ENCODE measurements at regions not wholly inside any gene's neighbourhood (a gene's known extent, or its start where the extent isn't known, plus 50 kb on each side); places are given as distances from the start of the nearest gene placed in this dataset.

GRCh38 chr17:70535986-70536385, 366.7 kb downstream of the KCNJ2 start:
- Histone ChIP-seq H3K9me1 (ENCODE audit: control insufficient read depth, extremely low read depth, insufficient read depth, low read length) (no peaks in the 10 kb centered on the region), H3K9ac (ENCODE audit: control insufficient read depth, extremely low read depth, insufficient read depth, low read length) (no peak overlapping the region), H3K79me2 (ENCODE audit: control insufficient read depth, insufficient read depth, low read length) (no peaks in the 10 kb centered on the region), H3K27ac (ENCODE audit: control insufficient read depth, insufficient read depth, low read length) (no peak overlapping the region), H3K9me3 (ENCODE audit: control insufficient read depth, low read depth, low read length) (no peaks in the 10 kb centered on the region), H3K36me3 (ENCODE audit: control insufficient read depth in 2 of 2, extremely low read depth in 1 of 2, insufficient read depth in 2 of 2, low read length in 2 of 2) (no peaks in the 10 kb centered on the region), H3K4me3 (ENCODE audit: control insufficient read depth in 2 of 3, extremely low read depth in 1 of 3, insufficient read depth in 2 of 3, low read depth in 1 of 3, low read length in 3 of 3) (no peak overlapping the region), H3K4me2 (ENCODE audit: control insufficient read depth, extremely low read depth, insufficient read depth, low read depth, low read length) (no peak overlapping the region), H3K4me1 (ENCODE audit: control insufficient read depth, extremely low read depth, insufficient read depth, low read length) (no peaks in the 10 kb centered on the region), H4K20me1 (ENCODE audit: control insufficient read depth, extremely low read depth, insufficient read depth, low read length) (no peaks in the 10 kb centered on the region), H2AFZ (ENCODE audit: control insufficient read depth, low read length) (no peak overlapping the region), H3K27me3 (ENCODE audit: control insufficient read depth, extremely low read depth, insufficient read depth, low read length) (no peaks in the 10 kb centered on the region)
- TF ChIP-seq EZH2 (IDR thresholded peaks at IDR 0.05; ENCODE audit: low read length), result no peak
- TF ChIP-seq, protein P1, sequence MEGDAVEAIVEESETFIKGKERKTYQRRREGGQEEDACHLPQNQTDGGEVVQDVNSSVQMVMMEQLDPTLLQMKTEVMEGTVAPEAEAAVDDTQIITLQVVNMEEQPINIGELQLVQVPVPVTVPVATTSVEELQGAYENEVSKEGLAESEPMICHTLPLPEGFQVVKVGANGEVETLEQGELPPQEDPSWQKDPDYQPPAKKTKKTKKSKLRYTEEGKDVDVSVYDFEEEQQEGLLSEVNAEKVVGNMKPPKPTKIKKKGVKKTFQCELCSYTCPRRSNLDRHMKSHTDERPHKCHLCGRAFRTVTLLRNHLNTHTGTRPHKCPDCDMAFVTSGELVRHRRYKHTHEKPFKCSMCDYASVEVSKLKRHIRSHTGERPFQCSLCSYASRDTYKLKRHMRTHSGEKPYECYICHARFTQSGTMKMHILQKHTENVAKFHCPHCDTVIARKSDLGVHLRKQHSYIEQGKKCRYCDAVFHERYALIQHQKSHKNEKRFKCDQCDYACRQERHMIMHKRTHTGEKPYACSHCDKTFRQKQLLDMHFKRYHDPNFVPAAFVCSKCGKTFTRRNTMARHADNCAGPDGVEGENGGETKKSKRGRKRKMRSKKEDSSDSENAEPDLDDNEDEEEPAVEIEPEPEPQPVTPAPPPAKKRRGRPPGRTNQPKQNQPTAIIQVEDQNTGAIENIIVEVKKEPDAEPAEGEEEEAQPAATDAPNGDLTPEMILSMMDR (optimal IDR thresholded peaks at IDR 0.05 in 1 of 3, IDR thresholded peaks at IDR 0.05 in 1 of 3, conservative IDR thresholded peaks at IDR 0.05 in 1 of 3; ENCODE audit: extremely low read depth in 1 of 3, insufficient read depth in 2 of 3, low read length in 3 of 3), result no peak
- FAIRE-seq (no peak), DNase-seq (ENCODE audit: low read depth, low spot score) (no peak)
- dilution Hi-C loops (cut with MboI; ENCODE audit: extremely low pct_ligation_motif_present, low sequenced_read_pairs), result no loop called here

DNA sequence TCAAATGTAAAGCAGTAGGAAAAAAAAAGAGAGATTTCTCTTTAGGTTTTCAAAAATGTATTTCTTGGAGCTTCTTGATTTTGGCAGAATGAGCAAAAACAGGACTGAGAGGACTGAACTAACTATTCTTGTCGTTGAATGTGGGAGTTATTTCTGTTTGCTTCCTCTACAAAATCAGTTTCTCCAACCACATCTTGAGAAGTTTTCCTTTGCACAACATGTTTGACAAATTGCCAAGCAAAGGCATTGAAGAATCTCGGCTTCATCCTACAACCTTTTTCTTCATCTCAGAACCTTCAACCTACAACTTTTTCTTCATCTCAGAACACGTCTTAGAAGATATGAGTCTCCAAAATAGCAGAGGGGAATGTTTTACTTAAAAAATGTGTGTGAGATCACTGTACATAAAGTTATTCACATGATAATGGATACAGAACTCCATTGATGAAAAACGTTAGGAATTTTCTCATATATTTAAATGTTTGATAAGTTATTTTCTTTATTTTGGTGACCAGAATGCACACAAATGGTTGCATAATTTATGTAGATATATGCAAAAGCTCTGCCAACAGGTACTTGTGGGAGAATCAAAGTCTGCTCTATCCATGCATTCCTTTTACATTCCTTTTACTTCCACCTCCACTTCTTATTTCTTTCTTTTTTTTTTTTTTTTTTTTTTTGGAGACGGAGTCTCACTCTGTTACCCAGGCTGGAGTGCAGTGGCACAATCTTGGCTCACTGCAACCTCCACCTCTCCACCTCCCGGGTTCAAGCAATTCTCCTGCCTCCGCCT, 370.0 kb downstream of the KCNJ2 start:
- Histone ChIP-seq H2AFZ (ENCODE audit: control insufficient read depth, low read length) (no peak overlapping the region), H3K9me1 (ENCODE audit: control insufficient read depth, extremely low read depth, insufficient read depth, low read length) (no peaks in the 10 kb centered on the region), H3K36me3 (ENCODE audit: control insufficient read depth in 2 of 2, extremely low read depth in 1 of 2, insufficient read depth in 2 of 2, low read length in 2 of 2) (no peaks in the 10 kb centered on the region), H3K4me1 (ENCODE audit: control insufficient read depth, extremely low read depth, insufficient read depth, low read length) (no peaks in the 10 kb centered on the region), H3K4me3 (ENCODE audit: control insufficient read depth in 2 of 3, extremely low read depth in 1 of 3, insufficient read depth in 2 of 3, low read depth in 1 of 3, low read length in 3 of 3) (no peak overlapping the region), H3K79me2 (ENCODE audit: control insufficient read depth, insufficient read depth, low read length) (no peaks in the 10 kb centered on the region), H3K27me3 (ENCODE audit: control insufficient read depth, extremely low read depth, insufficient read depth, low read length) (no peaks in the 10 kb centered on the region), H3K27ac (ENCODE audit: control insufficient read depth, insufficient read depth, low read length) (no peak overlapping the region), H3K9me3 (ENCODE audit: control insufficient read depth, low read depth, low read length) (no peaks in the 10 kb centered on the region), H4K20me1 (ENCODE audit: control insufficient read depth, extremely low read depth, insufficient read depth, low read length) (no peaks in the 10 kb centered on the region), H3K4me2 (ENCODE audit: control insufficient read depth, extremely low read depth, insufficient read depth, low read depth, low read length) (no peak overlapping the region), H3K9ac (ENCODE audit: control insufficient read depth, extremely low read depth, insufficient read depth, low read length) (no peak overlapping the region)
- dilution Hi-C loops (cut with MboI; ENCODE audit: extremely low pct_ligation_motif_present, low sequenced_read_pairs), result no loop called here
- DNase-seq (ENCODE audit: low read depth, low spot score) (no peak), FAIRE-seq (no peak)
- no peak for TF ChIP-seq EZH2 (IDR thresholded peaks at IDR 0.05; ENCODE audit: low read length)
- TF ChIP-seq, protein P1 (optimal IDR thresholded peaks at IDR 0.05 in 1 of 3, IDR thresholded peaks at IDR 0.05 in 1 of 3, conservative IDR thresholded peaks at IDR 0.05 in 1 of 3; ENCODE audit: extremely low read depth in 1 of 3, insufficient read depth in 2 of 3, low read length in 3 of 3), result no peak

Data from keratinocyte (primary cell).